ENCODE measurements at regions not wholly inside any gene's neighbourhood (a gene's known extent, or its start where the extent isn't known, plus 50 kb on each side); places are given as distances from the start of the nearest gene placed in this dataset.

GRCh38 chr1:87759421-87760087 is 430.9 kb downstream of the LMO4 start:
- DNase-seq (ENCODE audit: low read depth in 2 of 3, low spot score in 2 of 3) = no peak

GRCh38 chr1:87760155-87760554 is 431.5 kb downstream of the LMO4 start:
- no peak for DNase-seq (ENCODE audit: low read depth in 2 of 3, low spot score in 2 of 3)

DNA sequence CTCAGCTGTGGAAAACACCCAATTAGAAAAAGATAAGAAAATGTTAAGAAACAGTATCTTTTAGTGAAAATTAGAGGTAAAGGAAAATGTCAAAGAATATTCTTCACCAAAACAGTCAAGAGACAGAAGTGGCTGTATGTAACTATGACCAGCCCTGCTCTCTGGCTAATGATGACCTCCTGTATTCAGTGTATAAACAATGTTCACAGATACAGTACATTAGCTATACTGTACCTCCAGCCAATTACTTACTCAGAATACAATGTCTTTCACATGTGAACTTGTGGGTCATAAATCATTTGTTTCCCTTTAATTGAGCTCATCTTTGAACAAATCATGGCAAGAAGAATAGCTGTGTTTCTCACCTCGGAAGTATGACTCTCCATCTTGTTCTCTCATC is 432.0 kb downstream of the LMO4 start:
- DNase-seq (ENCODE audit: low read depth in 2 of 3, low spot score in 2 of 3) = no peak

DNA sequence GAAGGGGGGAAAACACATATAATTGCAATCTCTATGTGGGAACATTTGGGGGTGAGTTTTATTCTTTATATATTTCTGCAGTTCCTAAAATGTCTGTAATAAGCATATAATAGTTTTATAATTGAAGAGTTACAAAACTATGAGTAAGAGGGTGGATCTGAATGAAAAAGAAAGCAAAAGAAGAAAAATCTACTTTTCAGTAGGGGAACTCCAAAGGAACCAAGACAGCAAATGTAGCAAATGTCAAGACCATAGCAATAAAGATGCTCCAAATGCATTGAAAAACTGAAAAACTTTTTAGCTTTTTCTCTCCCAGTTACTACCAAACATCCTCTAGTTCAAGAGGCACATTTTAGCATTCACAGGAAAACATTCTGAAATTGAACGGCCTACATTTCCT is 434.8 kb downstream of the LMO4 start:
- DNase-seq (ENCODE audit: low read depth in 2 of 3, low spot score in 2 of 3) = peak in 1 of 3 donors; percentile 34

GRCh38 chr1:87765057-87765680 is 436.5 kb downstream of the LMO4 start:
- DNase-seq (ENCODE audit: low read depth in 2 of 3, low spot score in 2 of 3) = no peak

GRCh38 chr1:87765681-87766070 is 437.0 kb downstream of the LMO4 start:
- DNase-seq (ENCODE audit: low read depth in 2 of 3, low spot score in 2 of 3) = no peak

DNA sequence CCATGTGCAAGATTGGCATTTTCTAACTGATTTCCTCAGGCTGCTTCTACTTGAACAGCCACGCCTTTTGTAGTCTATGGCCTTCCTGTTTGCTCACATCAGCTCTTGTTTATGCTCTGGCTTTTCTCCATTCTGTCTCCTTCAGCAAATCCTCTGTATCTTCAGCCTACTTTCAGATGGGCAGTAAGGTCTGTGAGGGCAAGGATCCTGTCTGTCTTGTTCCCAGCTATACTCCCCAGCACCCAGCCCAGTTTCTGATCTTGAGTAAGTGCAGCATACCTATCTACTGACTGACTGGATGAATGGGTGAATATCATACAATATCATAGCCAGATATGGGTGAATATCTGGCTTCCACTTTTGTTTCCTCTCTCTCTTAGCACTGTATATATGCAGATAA is 438.1 kb downstream of the LMO4 start:
- DNase-seq (ENCODE audit: low read depth in 2 of 3, low spot score in 2 of 3) = no peak

DNA sequence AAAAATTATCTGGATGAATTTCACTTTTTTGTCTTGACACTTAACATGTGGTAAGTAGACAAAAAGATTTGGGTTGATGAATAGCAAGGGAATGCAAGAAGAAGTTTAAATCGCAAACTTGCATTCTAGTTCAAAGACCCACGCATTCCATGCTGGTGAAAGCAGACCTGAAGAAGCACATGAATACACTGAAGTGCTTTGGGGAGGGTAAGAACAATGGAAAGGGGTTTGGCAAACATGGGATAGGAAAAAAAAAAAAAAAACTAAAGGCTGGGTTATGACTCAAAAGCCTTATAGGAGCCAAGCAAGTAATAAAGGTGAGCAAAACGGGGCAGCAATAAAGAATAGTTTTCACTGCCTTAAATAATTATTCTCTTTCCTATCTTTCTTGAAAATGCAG is 450.2 kb downstream of the LMO4 start:
- no peak for DNase-seq (ENCODE audit: low read depth in 2 of 3, low spot score in 2 of 3)

GRCh38 chr1:87781554-87781953 is 452.9 kb downstream of the LMO4 start:
- no peak for DNase-seq (ENCODE audit: low read depth in 2 of 3, low spot score in 2 of 3)

DNA sequence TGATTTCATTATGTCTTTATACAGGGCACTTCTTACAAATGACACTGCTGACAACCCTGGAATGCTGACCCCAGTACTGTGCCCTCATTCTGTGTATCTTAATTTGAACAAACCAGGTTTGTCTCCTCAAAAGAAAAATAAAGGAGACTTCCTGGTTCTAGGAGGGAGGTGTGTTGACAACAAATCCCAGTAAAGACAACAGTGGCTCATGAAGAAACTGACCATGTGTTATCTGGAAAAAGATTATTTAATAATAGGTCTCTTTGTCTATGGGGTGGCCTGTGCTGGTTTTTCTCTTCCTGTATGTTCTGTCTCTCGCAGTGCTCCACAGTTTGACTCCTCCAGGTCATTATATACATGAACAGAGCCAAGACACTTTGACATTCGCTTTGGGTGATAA is 454.6 kb downstream of the LMO4 start:
- no peak for DNase-seq (ENCODE audit: low read depth in 2 of 3, low spot score in 2 of 3)

GRCh38 chr1:87785386-87785785 is 456.7 kb downstream of the LMO4 start:
- no peak for DNase-seq (ENCODE audit: low read depth in 2 of 3, low spot score in 2 of 3)

DNA sequence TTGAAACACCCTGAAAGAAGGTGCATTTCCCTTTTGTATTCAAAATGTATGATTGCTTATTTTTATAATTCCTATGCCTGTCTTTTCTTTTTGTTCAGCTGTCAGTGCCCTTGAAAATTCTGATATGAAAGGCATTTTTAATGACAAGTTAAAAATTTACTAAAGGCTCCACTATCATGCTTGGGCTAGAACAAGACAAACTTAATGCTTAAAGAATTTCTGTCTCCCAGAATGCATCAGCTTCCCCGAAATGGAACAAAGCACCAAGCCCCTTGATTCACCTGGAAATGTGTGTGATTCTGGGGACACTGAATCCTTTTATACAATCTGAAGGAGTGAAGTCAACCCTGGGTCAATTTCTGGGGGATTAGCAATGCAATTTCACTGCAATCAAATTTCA is 457.5 kb downstream of the LMO4 start:
- no peak for DNase-seq (ENCODE audit: low read depth in 2 of 3, low spot score in 2 of 3)

DNA sequence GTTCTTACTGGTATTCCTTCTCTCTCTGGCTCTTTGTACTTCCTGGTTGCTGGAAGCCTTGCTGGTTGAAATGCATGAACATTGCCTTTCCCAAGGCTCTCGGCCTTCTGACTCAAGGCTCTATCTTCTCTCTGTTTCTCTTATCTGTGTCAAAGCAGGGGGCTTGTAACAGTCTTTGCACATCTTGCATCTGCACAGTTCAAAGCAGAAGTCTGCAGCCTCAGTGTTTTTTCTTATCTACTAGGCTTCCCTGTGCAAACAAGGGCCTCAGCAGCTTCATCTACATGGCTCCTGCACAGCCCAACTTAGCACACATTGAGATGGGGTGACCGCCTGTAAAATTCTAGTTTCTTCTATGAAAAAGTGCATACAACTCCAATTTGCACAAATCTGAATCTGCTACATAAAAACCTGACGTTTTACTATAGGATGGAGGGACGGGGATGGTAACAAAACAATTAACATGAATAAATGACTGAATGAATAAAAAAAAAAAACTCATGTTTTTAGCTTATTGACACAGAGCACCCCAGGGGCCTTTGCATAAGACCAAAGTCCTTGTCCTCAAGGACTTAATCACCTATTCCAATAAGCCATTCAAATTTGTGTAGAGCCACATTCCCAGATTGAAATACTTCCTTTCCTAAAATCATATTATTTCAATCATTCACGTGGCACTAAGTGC is 458.3 kb downstream of the LMO4 start:
- DNase-seq (ENCODE audit: low read depth in 2 of 3, low spot score in 2 of 3) = peak in 1 of 3 donors; percentile 13

GRCh38 chr1:87787551-87787950 is 458.9 kb downstream of the LMO4 start:
- no peak for DNase-seq (ENCODE audit: low read depth in 2 of 3, low spot score in 2 of 3)

DNA sequence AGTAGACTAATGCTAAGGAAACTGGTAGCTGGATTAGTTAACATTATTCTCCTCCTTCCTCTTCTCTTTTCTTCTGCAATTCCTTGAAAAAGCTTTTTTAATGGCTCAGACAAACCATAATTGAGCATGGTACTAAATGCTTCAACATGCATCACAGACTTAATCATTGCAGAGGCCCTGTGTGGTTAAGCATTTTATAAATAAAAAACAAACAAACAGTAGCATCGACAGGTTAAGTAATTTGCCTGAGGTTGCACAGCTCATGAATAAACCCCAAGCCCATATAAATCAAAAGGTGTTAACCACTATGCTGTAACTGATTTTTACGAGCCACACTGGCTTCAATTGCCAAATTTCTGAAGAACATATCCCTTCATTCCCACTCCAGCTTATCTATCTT is 462.1 kb downstream of the LMO4 start:
- DNase-seq (ENCODE audit: low read depth in 2 of 3, low spot score in 2 of 3) = no peak

- no peak for DNase-seq (ENCODE audit: low read depth in 2 of 3, low spot score in 2 of 3)
Measured at GRCh38 chr1:87791931-87792740, 463.5 kb downstream of the LMO4 start.

- no peak for DNase-seq (ENCODE audit: low read depth in 2 of 3, low spot score in 2 of 3)
Measured at GRCh38 chr1:87794788-87795614, 466.3 kb downstream of the LMO4 start.

- DNase-seq (ENCODE audit: low read depth in 2 of 3, low spot score in 2 of 3) = no peak
Measured at GRCh38 chr1:87795615-87796337, 467.1 kb downstream of the LMO4 start.

GRCh38 chr1:87796471-87796901 is 467.8 kb downstream of the LMO4 start:
- no peak for DNase-seq (ENCODE audit: low read depth in 2 of 3, low spot score in 2 of 3)

GRCh38 chr1:87799451-87799850 is 470.8 kb downstream of the LMO4 start:
- no peak for DNase-seq (ENCODE audit: low read depth in 2 of 3, low spot score in 2 of 3)
